H4 (cell line): ENCODE measurements at regions not wholly inside any gene's neighbourhood (a gene's known extent, or its start where the extent isn't known, plus 50 kb on each side); places are given as distances from the start of the nearest gene placed in this dataset.

Experiments
- DNase-seq: peaks from one replicate; pipeline ENCODE4 v3.0.0-alpha.2; 2015; ENCODE audit warnings: low spot score

GRCh38 chr4:123323998-123324397, 72.6 kb upstream of the SPRY1 start:
- DNase-seq, result no peak

- no peak for DNase-seq
Measured at GRCh38 chr4:123325241-123325681, 71.3 kb upstream of the SPRY1 start.

GRCh38 chr4:123327346-123327745, 69.2 kb upstream of the SPRY1 start:
- DNase-seq, result no peak

- DNase-seq, result no peak
Measured at GRCh38 chr4:123327846-123328429, 68.7 kb upstream of the SPRY1 start.

GRCh38 chr4:123338715-123339114, 57.9 kb upstream of the SPRY1 start:
- DNase-seq, result no peak

- DNase-seq, result no peak
Measured at GRCh38 chr4:123339507-123340380, 56.9 kb upstream of the SPRY1 start.

GRCh38 chr4:123340381-123340701, 56.3 kb upstream of the SPRY1 start:
- DNase-seq, result peak; percentile 82

GRCh38 chr4:123342498-123342897, 54.1 kb upstream of the SPRY1 start:
- DNase-seq, result no peak

- no peak for DNase-seq
Measured at GRCh38 chr4:123343400-123344041, 53.1 kb upstream of the SPRY1 start.

GRCh38 chr4:123345137-123345934, 51.3 kb upstream of the SPRY1 start:
- DNase-seq, result no peak

GRCh38 chr4:123345935-123346300, 50.7 kb upstream of the SPRY1 start:
- DNase-seq, result no peak

GRCh38 chr4:123346330-123346940, 50.2 kb upstream of the SPRY1 start:
- no peak for DNase-seq
